GM12878 (cell line): ENCODE measurements at regions not wholly inside any gene's neighbourhood (a gene's known extent, or its start where the extent isn't known, plus 50 kb on each side); places are given as distances from the start of the nearest gene placed in this dataset.

ENCODE experiments used
- ATAC-seq: fragments of 200-7000 bp; cut with Tn5 transposase; 3 replicates; pipeline ENCODE4 v1.9.1; 2020; ENCODE audit warnings: mild to moderate bottlenecking, moderate library complexity
- BruUV-seq: library from RNA; stranded (reverse); fragments of 400-500 nt; replicated peaks from 2 replicates; lab custom pipeline; 2021; lab: Mats Ljungman, UMichigan
- CTCF ChIA-PET: fragments of 300-600 bp; sonication (Branson Sonifier 250); formaldehyde crosslinking; extraction: SDS; loops from one replicate; lab custom pipeline; 2021; ENCODE audit warnings: inconsistent platforms; lab: Yijun Ruan, JAX
- POLR2A ChIA-PET: fragments of 350-600 bp; formaldehyde crosslinking; extraction: SDS; loops from one replicate; lab custom pipeline; 2021; ENCODE audit warnings: inconsistent platforms; lab: Charles Lee
- RAD21 ChIA-PET: fragments of 300-600 bp; sonication (Branson Sonifier 250); formaldehyde crosslinking; loops from one replicate; lab custom pipeline; 2023; ENCODE audit warnings: antibody characterized with exemption; ENCODE audit not compliant: unreplicated experiment; lab: Charles Lee
- SMC1A ChIA-PET: fragments of 300-600 bp; sonication (Branson Sonifier 250); formaldehyde crosslinking; loops from one replicate; lab custom pipeline; 2023; ENCODE audit not compliant: unreplicated experiment, uncharacterized antibody; lab: Charles Lee
- DNase-seq: peaks from one replicate; pipeline ENCODE4 v3.0.0-alpha.2; 2011; ENCODE audit warnings: low read depth, low spot score
- FAIRE-seq: peaks from 3 replicates; lab custom pipeline; 2011; peaks lifted over from hg19 to GRCh38; lab: Jason Lieb, UNC
- H2AFZ ChIP-seq: 2 replicates; pipeline ENCODE4 v1.6.0; 2011; ENCODE audit warnings: low read depth, low read length, control low read depth; ENCODE audit not compliant: control insufficient read depth
- H3K27ac ChIP-seq: 2 replicates; pipeline ENCODE4 v1.5.1; 2011; ENCODE audit warnings: control low read depth; ENCODE audit not compliant: control insufficient read depth, insufficient read depth
- H3K27me3 ChIP-seq, 2 experiments: replicated peaks in 1 of 2; 2 replicates each; pipeline versions ENCODE4 v1.6.0 to v1.6.1; 2011; ENCODE audit warnings: low read length in 1 of 2; ENCODE audit not compliant: control insufficient read depth in 2 of 2, insufficient read depth in 2 of 2
- H3K36me3 ChIP-seq, 2 experiments: 2 replicates each; pipeline ENCODE4 v1.5.1; 2011; ENCODE audit warnings: low read length in 1 of 2; ENCODE audit not compliant: control insufficient read depth in 2 of 2, insufficient read depth in 2 of 2
- H3K4me1 ChIP-seq: 2 replicates; pipeline ENCODE4 v1.6.1; 2011; ENCODE audit warnings: mild to moderate bottlenecking, low read length, moderate library complexity, mixed read lengths; ENCODE audit not compliant: control insufficient read depth, insufficient read depth
- H3K4me2 ChIP-seq: 2 replicates; pipeline ENCODE4 v1.6.0; 2011; ENCODE audit warnings: control low read depth; ENCODE audit not compliant: control insufficient read depth, insufficient read depth
- H3K4me3 ChIP-seq: fragments of 200-600 bp; sonication (generic); 2 replicates; pipeline ENCODE4 v1.5.1; 2016
- H3K79me2 ChIP-seq: 2 replicates; pipeline ENCODE4 v1.6.0; 2011; ENCODE audit warnings: low read length; ENCODE audit not compliant: control insufficient read depth, insufficient read depth
- H3K9ac ChIP-seq: 2 replicates; pipeline ENCODE4 v1.8.0; 2011; ENCODE audit warnings: low read length, control low read depth, mixed read lengths; ENCODE audit not compliant: control insufficient read depth, insufficient read depth
- H3K9me3 ChIP-seq: replicated peaks from 3 replicates; pipeline ENCODE4 v1.5.1; 2011; ENCODE audit warnings: mild to moderate bottlenecking, low read length; ENCODE audit not compliant: control insufficient read depth, insufficient read depth
- H4K20me1 ChIP-seq: 2 replicates; pipeline ENCODE4 v1.6.0; 2011; ENCODE audit not compliant: control insufficient read depth, insufficient read depth
- ATF7 ChIP-seq: fragments of 450-650 bp; IDR thresholded peaks from 2 replicates; pipeline ENCODE4 v1.6.1; 2016; ENCODE audit warnings: low read depth, mild to moderate bottlenecking
- CBX5 ChIP-seq: sonication (generic); IDR thresholded peaks from 2 replicates; pipeline ENCODE4 v1.6.1; 2016; ENCODE audit warnings: low read depth, moderate library complexity, mild to moderate bottlenecking, inconsistent platforms
- CREM ChIP-seq: IDR thresholded peaks from 2 replicates; pipeline ENCODE4 v1.6.1; 2014; ENCODE audit warnings: antibody characterized with exemption, low read depth
- EGR1 ChIP-seq, 2 experiments: IDR thresholded peaks; 1 replicate in 1 of 2; 2 replicates in 1 of 2; pipeline ENCODE4 v1.6.1; 2011 to 2012; ENCODE audit warnings: low read depth in 2 of 2, low read length in 2 of 2, borderline replicate concordance in 1 of 2, mild to moderate bottlenecking in 1 of 2, moderate library complexity in 1 of 2
- ESRRA ChIP-seq: IDR thresholded peaks from 2 replicates; pipeline ENCODE4 v1.6.1; 2012; ENCODE audit warnings: mild to moderate bottlenecking, low read length, improper control_type of control experiment
- FOXK2 ChIP-seq: fragments of 450-650 bp; IDR thresholded peaks from 2 replicates; pipeline ENCODE4 v1.6.1; 2017; ENCODE audit warnings: mild to moderate bottlenecking, moderate library complexity
- FOXM1 ChIP-seq: IDR thresholded peaks from 2 replicates; pipeline ENCODE4 v1.6.1; 2012; ENCODE audit warnings: low read depth, mild to moderate bottlenecking, inconsistent platforms, low read length, moderate library complexity
- HDGF ChIP-seq: fragments of 450-650 bp; IDR thresholded peaks from 2 replicates; pipeline ENCODE4 v1.6.1; 2016; ENCODE audit warnings: antibody characterized with exemption
- JUND ChIP-seq: IDR thresholded peaks from 2 replicates; pipeline ENCODE4 v1.6.1; 2012; ENCODE audit warnings: low read depth, mild to moderate bottlenecking, low read length, improper control_type of control experiment, moderate library complexity
- MEF2B ChIP-seq: fragments of 450-650 bp; IDR thresholded peaks from 2 replicates; pipeline ENCODE4 v1.6.1; 2018; ENCODE audit warnings: mild to moderate bottlenecking, moderate library complexity; ENCODE audit not compliant: partially characterized antibody, poor library complexity, severe bottlenecking
- PAX8 ChIP-seq: fragments of 450-650 bp; IDR thresholded peaks from 2 replicates; pipeline ENCODE4 v1.6.1; 2017; ENCODE audit warnings: mild to moderate bottlenecking, moderate library complexity
- SUZ12 ChIP-seq: fragments of 200-600 bp; sonication (generic); IDR thresholded peaks from one replicate; pipeline ENCODE4 v1.6.1; 2018; ENCODE audit warnings: antibody characterized with exemption, mild to moderate bottlenecking; ENCODE audit not compliant: unreplicated experiment
- TAF1 ChIP-seq: IDR thresholded peaks from 2 replicates; pipeline ENCODE4 v1.6.1; 2011; ENCODE audit warnings: mild to moderate bottlenecking, low read depth, low read length, borderline replicate concordance
- WGBS: methylation state at CpG from one replicate; pipeline ENCODE4 v1.1.6; 2016; ENCODE audit warnings: low lambda C conversion rate; ENCODE audit not compliant: insufficient replicate concordance, insufficient coverage; ENCODE audit errors: missing lambda C conversion rate; 5-methylcytosine and 5-hydroxymethylcytosine counted together
- in situ Hi-C: fragments of 300-500 bp; cut with MboI; formaldehyde crosslinking; loops from 9 replicates; pipeline ENCODE4 v1.14.3; 2018; ENCODE audit warnings: mixed read lengths
- intact Hi-C: fragments of 100-400 bp; cut with micrococcal nuclease; formaldehyde crosslinking; loops from one replicate; pipeline ENCODE4 v1.14.2; 2022; ENCODE audit not compliant: unreplicated experiment
- TF ChIP-seq, protein P1 (sequence below): IDR thresholded peaks from 2 replicates; pipeline ENCODE4 v1.6.1; 2012; ENCODE audit warnings: low read depth, low read length, improper control_type of control experiment
- TF ChIP-seq, protein P2 (sequence below): fragments of 450-650 bp; formaldehyde crosslinking; IDR thresholded peaks from 2 replicates; pipeline ENCODE4 v1.5.0; 2022; ENCODE audit warnings: mild to moderate bottlenecking, missing genetic modification characterization
- TF ChIP-seq, protein P3 (sequence below): IDR thresholded peaks from 2 replicates; pipeline ENCODE4 v1.6.1; 2011; ENCODE audit warnings: borderline replicate concordance, low read depth, mild to moderate bottlenecking, moderate library complexity, low read length; ENCODE audit not compliant: insufficient read depth, poor library complexity, severe bottlenecking

DNA sequence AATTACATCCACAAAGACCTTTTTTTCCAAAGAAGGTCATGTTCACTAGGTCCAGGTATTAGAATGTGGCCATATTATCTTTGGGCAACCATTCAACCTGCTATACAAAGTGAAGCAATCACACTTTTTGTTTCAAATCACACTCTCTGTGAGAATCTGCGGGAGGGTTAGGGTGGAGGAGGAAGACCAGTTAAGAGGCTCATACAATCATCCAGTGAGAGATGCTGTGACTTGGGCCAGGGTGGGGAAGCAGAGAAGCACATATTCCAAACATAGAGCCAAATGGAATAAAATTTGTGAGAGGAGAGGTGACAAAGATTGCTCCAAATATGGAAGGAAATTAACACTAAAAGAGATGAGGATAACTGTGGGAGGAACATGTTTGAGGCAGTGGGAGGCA lies 351.6 kb downstream of the CYRIA start:
- no peak overlapping the region for H3K4me2 ChIP-seq
- RAD21 ChIA-PET = no interaction called here
- FAIRE-seq = no peak
- TF ChIP-seq ATF7 (no peak), CBX5 (no peak), CREM (no peak), MEF2B (no peak), HDGF (no peak), FOXK2 (no peak), ESRRA (no peak), JUND (no peak), PAX8 (no peak), TAF1 (no peak), EGR1 (IDR thresholded peaks at IDR 0.05; ENCODE audit: borderline replicate concordance in 1 of 2, low read depth in 2 of 2, low read length in 2 of 2) (no peak), FOXM1 (no peak), SUZ12 (no peak)
- TF ChIP-seq, protein P1, sequence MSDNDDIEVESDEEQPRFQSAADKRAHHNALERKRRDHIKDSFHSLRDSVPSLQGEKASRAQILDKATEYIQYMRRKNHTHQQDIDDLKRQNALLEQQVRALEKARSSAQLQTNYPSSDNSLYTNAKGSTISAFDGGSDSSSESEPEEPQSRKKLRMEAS = no peak
- TF ChIP-seq, protein P2, sequence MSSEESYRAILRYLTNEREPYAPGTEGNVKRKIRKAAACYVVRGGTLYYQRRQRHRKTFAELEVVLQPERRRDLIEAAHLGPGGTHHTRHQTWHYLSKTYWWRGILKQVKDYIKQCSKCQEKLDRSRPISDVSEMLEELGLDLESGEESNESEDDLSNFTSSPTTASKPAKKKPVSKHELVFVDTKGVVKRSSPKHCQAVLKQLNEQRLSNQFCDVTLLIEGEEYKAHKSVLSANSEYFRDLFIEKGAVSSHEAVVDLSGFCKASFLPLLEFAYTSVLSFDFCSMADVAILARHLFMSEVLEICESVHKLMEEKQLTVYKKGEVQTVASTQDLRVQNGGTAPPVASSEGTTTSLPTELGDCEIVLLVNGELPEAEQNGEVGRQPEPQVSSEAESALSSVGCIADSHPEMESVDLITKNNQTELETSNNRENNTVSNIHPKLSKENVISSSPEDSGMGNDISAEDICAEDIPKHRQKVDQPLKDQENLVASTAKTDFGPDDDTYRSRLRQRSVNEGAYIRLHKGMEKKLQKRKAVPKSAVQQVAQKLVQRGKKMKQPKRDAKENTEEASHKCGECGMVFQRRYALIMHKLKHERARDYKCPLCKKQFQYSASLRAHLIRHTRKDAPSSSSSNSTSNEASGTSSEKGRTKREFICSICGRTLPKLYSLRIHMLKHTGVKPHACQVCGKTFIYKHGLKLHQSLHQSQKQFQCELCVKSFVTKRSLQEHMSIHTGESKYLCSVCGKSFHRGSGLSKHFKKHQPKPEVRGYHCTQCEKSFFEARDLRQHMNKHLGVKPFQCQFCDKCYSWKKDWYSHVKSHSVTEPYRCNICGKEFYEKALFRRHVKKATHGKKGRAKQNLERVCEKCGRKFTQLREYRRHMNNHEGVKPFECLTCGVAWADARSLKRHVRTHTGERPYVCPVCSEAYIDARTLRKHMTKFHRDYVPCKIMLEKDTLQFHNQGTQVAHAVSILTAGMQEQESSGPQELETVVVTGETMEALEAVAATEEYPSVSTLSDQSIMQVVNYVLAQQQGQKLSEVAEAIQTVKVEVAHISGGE (CRISPR knock-in tag) = no peak
- TF ChIP-seq, protein P3, sequence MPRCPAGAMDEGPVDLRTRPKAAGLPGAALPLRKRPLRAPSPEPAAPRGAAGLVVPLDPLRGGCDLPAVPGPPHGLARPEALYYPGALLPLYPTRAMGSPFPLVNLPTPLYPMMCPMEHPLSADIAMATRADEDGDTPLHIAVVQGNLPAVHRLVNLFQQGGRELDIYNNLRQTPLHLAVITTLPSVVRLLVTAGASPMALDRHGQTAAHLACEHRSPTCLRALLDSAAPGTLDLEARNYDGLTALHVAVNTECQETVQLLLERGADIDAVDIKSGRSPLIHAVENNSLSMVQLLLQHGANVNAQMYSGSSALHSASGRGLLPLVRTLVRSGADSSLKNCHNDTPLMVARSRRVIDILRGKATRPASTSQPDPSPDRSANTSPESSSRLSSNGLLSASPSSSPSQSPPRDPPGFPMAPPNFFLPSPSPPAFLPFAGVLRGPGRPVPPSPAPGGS = no peak
- TF ChIP-seq, all 136 proteins: peak for 0
- no peak overlapping the region for H3K27ac ChIP-seq
- H3K79me2 ChIP-seq = no peaks in the 10 kb centered on the region
- no peaks in the 10 kb centered on the region for H3K4me1 ChIP-seq
- intact Hi-C loops = no loop called here
- no peak for DNase-seq
- SMC1A ChIA-PET = no interaction called here
- no peak for ATAC-seq
- H3K9me3 ChIP-seq = no peaks in the 10 kb centered on the region
- CTCF ChIA-PET = no interaction called here
- in situ Hi-C loops = no loop called here
- WGBS = 0% methylated on average over 1 of the region's 1 CpG
- H3K9ac ChIP-seq = no peak overlapping the region
- no peak overlapping the region for H3K4me3 ChIP-seq
- no peaks in the 10 kb centered on the region for H3K36me3 ChIP-seq
- no peaks in the 10 kb centered on the region; a peak in 1 of 4 replicates for H3K27me3 ChIP-seq
- BruUV-seq = no TSS peak
- no peaks in the 10 kb centered on the region for H4K20me1 ChIP-seq
- POLR2A ChIA-PET = no interaction called here
- H2AFZ ChIP-seq = no peak overlapping the region
